ENCODE measurements at regions not wholly inside any gene's neighbourhood (a gene's known extent, or its start where the extent isn't known, plus 50 kb on each side); places are given as distances from the start of the nearest gene placed in this dataset.

GRCh38 chr18:45444040-45444439 lies 171.2 kb upstream of the SLC14A2 start:
- ChIA-PET POLR2A (ENCODE audit: low non-redundant PET) (no interaction called here), CTCF (no interaction called here)
- H3K27ac ChIP-seq = no peak overlapping the region
- TF ChIP-seq CTCF (conservative IDR thresholded peaks at IDR 0.05; ENCODE audit: low read depth) = no peak
- DNase-seq (ENCODE audit: low spot score) = no peak

- H3K27ac ChIP-seq = no peak overlapping the region
- no peak for TF ChIP-seq CTCF (conservative IDR thresholded peaks at IDR 0.05; ENCODE audit: low read depth)
- ChIA-PET POLR2A (ENCODE audit: low non-redundant PET) (no interaction called here), CTCF (no interaction called here)
- DNase-seq (ENCODE audit: low spot score) = no peak
Measured at GRCh38 chr18:45447355-45448265, 167.7 kb upstream of the SLC14A2 start.

GRCh38 chr18:45448871-45449270 lies 166.4 kb upstream of the SLC14A2 start:
- TF ChIP-seq CTCF (conservative IDR thresholded peaks at IDR 0.05; ENCODE audit: low read depth) = no peak
- DNase-seq (ENCODE audit: low spot score) = no peak
- ChIA-PET POLR2A (ENCODE audit: low non-redundant PET) (no interaction called here), CTCF (no interaction called here)
- no peak overlapping the region for H3K27ac ChIP-seq

- no peak for TF ChIP-seq CTCF (conservative IDR thresholded peaks at IDR 0.05; ENCODE audit: low read depth)
- H3K27ac ChIP-seq = no peak overlapping the region
- ChIA-PET POLR2A (ENCODE audit: low non-redundant PET) (no interaction called here), CTCF (no interaction called here)
- no peak for DNase-seq (ENCODE audit: low spot score)
Measured at GRCh38 chr18:45449418-45450227, 165.7 kb upstream of the SLC14A2 start.

GRCh38 chr18:45456090-45457021 lies 158.9 kb upstream of the SLC14A2 start:
- H3K27ac ChIP-seq = no peak overlapping the region
- POLR2A ChIA-PET (ENCODE audit: low non-redundant PET) = no interaction called here
- TF ChIP-seq CTCF (conservative IDR thresholded peaks at IDR 0.05; ENCODE audit: low read depth) = no peak
- CTCF ChIA-PET = no interaction called here
- no peak for DNase-seq (ENCODE audit: low spot score)

GRCh38 chr18:45458033-45458432 lies 157.2 kb upstream of the SLC14A2 start:
- no peak overlapping the region for H3K27ac ChIP-seq
- ChIA-PET POLR2A (ENCODE audit: low non-redundant PET) (no interaction called here), CTCF (interaction anchor here (0.5 kb wide), 1 partner anchor 65 kb away, joined by 3 read pairs; no protein-coding TSS in a partner anchor)
- no peak for DNase-seq (ENCODE audit: low spot score)
- TF ChIP-seq CTCF (conservative IDR thresholded peaks at IDR 0.05; ENCODE audit: low read depth) = no peak
